AG10803 (cell line): ENCODE measurements at regions not wholly inside any gene's neighbourhood (a gene's known extent, or its start where the extent isn't known, plus 50 kb on each side); places are given as distances from the start of the nearest gene placed in this dataset.

Experiments used
- DNase-seq: peaks from one replicate; pipeline ENCODE4 v3.0.0; 2010; ENCODE audit warnings: low read depth
- H3K4me3 ChIP-seq: 2 replicates; pipeline ENCODE4 v1.5.1; 2011; ENCODE audit warnings: mild to moderate bottlenecking, low read length, control low read depth
- CTCF ChIP-seq: conservative IDR thresholded peaks from 2 replicates; pipeline ENCODE4 v1.5.1; 2011; ENCODE audit warnings: mild to moderate bottlenecking, low read length, control low read depth, inconsistent platforms

DNA sequence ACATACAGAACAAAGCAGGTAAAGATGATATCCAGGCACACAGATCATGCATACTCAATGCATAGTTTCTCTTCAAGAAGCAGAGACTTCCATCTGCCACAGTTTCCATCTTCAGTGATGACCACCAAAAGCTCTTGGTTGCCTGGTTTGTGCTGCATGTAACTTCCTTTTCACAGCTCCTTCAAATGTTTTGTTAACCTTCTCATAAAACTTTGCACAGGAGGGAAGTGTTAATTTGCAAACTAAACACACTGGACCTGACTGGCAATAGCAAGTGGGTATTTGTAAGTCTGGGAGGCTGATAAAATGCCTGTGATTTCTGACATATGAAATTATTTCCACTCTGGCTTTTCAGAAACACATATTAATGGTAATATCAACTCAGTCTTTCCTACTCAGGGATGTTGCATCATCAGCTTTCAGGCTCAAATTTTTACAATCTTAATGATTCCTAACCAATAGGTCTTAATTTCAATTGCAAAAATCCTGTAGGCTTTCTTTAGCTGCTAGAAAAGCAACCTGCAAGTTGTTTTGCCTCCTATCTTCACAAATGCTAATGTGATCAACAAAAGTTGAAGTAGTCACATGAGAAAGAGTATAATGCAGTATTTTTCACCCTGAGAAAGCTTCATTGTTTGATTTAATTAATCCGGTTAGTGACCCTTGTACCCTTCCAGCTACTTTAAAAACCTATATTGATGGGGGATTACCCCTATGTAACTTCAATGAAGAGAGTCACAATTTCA, 575.6 kb downstream of the DIAPH3 start:
- no peak overlapping the region for H3K4me3 ChIP-seq
- TF ChIP-seq CTCF: no peak
- no peak for DNase-seq

- TF ChIP-seq CTCF: no peak
- H3K4me3 ChIP-seq: no peak overlapping the region
- no peak for DNase-seq
Measured at GRCh38 chr13:59588717-59589067, 575.0 kb downstream of the DIAPH3 start.

- no peak overlapping the region for H3K4me3 ChIP-seq
- no peak for TF ChIP-seq CTCF
- DNase-seq: no peak
Measured at GRCh38 chr13:59601993-59602392, 561.7 kb downstream of the DIAPH3 start.

GRCh38 chr13:59603646-59604045, 560.1 kb downstream of the DIAPH3 start:
- DNase-seq: no peak
- TF ChIP-seq CTCF: no peak
- H3K4me3 ChIP-seq: no peak overlapping the region

DNA sequence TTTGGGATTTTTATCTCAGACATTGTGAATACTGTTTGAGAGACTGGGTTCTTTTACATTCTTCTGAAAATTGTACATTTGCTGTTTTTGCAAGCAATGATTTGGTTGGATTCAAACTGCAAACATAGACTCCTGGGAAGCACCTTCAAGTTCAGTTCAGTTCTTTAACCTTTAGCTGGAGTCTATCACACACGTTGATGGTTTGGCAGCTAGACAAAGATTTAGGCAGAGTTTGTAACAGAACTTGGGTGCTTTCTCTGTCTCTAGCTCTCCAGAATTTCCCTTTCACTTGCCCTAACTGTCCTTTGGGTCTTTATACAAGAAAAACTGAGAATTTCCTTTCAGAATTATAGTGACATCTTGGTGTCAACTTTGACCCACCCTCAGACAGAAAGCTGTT, 556.6 kb downstream of the DIAPH3 start:
- no peak overlapping the region for H3K4me3 ChIP-seq
- no peak for DNase-seq
- TF ChIP-seq CTCF: no peak

DNA sequence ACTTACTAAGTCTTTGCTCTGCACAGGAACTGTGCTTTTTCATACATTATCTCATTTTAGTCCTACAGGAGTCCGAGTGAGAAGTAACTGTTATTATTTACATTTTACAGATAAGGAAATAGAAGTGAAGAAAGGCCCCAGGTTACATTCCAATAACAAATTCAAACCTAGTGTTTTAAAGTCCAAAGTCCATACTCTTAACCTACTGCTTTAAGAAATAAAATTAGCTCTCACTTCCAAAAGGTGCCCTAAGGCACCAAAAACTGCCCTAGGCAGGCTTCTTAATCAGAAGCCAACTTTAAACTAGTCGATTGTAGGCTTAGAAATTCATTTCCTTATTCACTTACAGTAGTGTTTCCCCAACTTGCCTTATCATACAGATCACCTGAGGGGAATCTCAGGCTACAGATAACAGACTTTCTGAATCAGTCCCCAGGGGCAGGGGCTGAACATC, 555.9 kb downstream of the DIAPH3 start:
- TF ChIP-seq CTCF: no peak
- no peak overlapping the region for H3K4me3 ChIP-seq
- no peak for DNase-seq

DNA sequence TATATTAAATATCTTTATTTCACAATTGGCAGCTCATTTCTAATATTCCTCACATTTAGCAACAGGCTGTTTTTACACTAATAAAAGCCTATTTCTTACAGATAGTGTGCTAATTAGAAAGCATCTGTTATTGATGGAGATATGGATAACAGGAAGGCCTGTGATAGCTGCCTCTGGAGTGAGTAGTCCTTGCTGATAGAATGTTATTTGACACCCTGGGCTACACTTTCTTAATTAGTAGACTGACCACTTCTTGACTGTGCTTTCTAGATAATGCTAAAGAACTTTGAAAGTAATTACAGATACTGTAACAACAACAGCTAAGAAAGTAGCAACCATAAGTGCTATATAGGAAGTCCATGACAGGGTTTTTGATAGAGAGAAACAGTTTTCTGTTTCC, 554.3 kb downstream of the DIAPH3 start:
- H3K4me3 ChIP-seq: no peak overlapping the region
- no peak for TF ChIP-seq CTCF
- no peak for DNase-seq
